ENCODE measurements at regions not wholly inside any gene's neighbourhood (a gene's known extent, or its start where the extent isn't known, plus 50 kb on each side); places are given as distances from the start of the nearest gene placed in this dataset.

DNA sequence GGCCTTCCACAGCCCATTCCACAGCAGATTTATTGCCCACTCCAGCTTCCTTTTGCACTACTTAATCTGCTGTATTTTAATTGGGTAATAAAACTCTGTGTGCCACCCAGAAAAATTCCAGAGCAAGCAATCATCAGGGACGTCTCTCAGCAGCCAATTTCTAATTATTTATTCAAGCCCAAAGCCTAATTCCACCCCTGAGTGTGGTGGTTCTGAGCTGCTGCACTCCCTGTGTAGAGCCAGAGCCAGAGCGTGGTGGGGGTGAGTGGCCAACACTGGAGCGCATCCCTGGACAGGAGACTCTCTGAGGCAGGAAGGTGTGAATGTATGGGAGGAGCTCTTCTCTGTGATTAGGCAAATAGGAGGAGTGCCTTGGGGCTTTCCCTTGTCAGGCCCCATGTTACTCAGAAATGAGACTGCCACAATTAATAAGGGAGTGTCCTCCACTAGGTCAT, 66.1 kb downstream of the CD24 start:
- no peak for TF ChIP-seq EZH2 (IDR thresholded peaks at IDR 0.05; ENCODE audit: low read length, missing control alignments)
- TF ChIP-seq, protein P1, sequence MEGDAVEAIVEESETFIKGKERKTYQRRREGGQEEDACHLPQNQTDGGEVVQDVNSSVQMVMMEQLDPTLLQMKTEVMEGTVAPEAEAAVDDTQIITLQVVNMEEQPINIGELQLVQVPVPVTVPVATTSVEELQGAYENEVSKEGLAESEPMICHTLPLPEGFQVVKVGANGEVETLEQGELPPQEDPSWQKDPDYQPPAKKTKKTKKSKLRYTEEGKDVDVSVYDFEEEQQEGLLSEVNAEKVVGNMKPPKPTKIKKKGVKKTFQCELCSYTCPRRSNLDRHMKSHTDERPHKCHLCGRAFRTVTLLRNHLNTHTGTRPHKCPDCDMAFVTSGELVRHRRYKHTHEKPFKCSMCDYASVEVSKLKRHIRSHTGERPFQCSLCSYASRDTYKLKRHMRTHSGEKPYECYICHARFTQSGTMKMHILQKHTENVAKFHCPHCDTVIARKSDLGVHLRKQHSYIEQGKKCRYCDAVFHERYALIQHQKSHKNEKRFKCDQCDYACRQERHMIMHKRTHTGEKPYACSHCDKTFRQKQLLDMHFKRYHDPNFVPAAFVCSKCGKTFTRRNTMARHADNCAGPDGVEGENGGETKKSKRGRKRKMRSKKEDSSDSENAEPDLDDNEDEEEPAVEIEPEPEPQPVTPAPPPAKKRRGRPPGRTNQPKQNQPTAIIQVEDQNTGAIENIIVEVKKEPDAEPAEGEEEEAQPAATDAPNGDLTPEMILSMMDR (conservative IDR thresholded peaks at IDR 0.05 in 1 of 2, IDR thresholded peaks at IDR 0.05 in 1 of 2; ENCODE audit: low read depth in 1 of 2, low read length in 2 of 2), result no peak
- Histone ChIP-seq H3K36me3 (ENCODE audit: control insufficient read depth, insufficient read depth, low read length) (no peaks in the 10 kb centered on the region), H3K4me2 (ENCODE audit: extremely low read depth, insufficient read depth, low read length) (no peak overlapping the region), H3K9ac (ENCODE audit: insufficient read depth, low read length) (no peak overlapping the region), H3K4me1 (ENCODE audit: control insufficient read depth, extremely low read depth, insufficient read depth, low read length) (no peaks in the 10 kb centered on the region), H3K4me3 (replicated peaks in 1 of 4; ENCODE audit: control extremely low read depth in 1 of 4, insufficient read depth in 1 of 4, low read depth in 3 of 4, low read length in 4 of 4) (no peak overlapping the region), H3K27me3 (ENCODE audit: control insufficient read depth, insufficient read depth, low read length) (no peaks in the 10 kb centered on the region), H3K79me2 (ENCODE audit: control insufficient read depth, insufficient read depth, low read length) (no peaks in the 10 kb centered on the region), H3K27ac (ENCODE audit: insufficient read depth, low read length) (no peak overlapping the region), H3K9me3 (ENCODE audit: control insufficient read depth, insufficient read depth, low read depth, low read length) (no peaks in the 10 kb centered on the region), H2AFZ (ENCODE audit: low read length) (no peak overlapping the region), H4K20me1 (ENCODE audit: control insufficient read depth, extremely low read depth, insufficient read depth, low read length) (no peaks in the 10 kb centered on the region)
- DNase-seq (ENCODE audit: low read depth in 2 of 2), result no peak

DNA sequence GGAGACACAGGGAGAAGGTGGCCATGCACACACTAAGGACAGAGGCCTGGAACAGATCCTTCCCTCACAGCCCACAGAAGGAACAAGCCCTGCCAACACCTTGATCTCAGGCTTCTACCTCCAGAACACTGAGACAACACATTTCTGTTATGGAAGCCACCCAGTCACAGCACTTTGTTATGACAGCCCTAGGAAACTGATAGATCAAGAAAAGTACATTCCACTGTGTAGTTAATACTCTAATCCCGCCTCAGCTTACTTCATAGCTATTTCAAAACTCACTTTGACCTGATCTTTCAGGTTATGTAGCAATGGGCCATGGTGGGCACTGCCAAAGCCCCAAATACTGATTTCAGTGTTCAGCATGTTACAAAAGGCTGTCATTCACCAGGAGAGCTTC, 66.8 kb downstream of the CD24 start:
- Histone ChIP-seq H3K4me1 (ENCODE audit: control insufficient read depth, extremely low read depth, insufficient read depth, low read length) (no peaks in the 10 kb centered on the region), H2AFZ (ENCODE audit: low read length) (no peak overlapping the region), H3K9me3 (ENCODE audit: control insufficient read depth, insufficient read depth, low read depth, low read length) (no peaks in the 10 kb centered on the region), H3K4me3 (replicated peaks in 1 of 4; ENCODE audit: control extremely low read depth in 1 of 4, insufficient read depth in 1 of 4, low read depth in 3 of 4, low read length in 4 of 4) (no peak overlapping the region), H3K79me2 (ENCODE audit: control insufficient read depth, insufficient read depth, low read length) (no peaks in the 10 kb centered on the region), H3K4me2 (ENCODE audit: extremely low read depth, insufficient read depth, low read length) (no peak overlapping the region), H3K27me3 (ENCODE audit: control insufficient read depth, insufficient read depth, low read length) (no peaks in the 10 kb centered on the region), H3K36me3 (ENCODE audit: control insufficient read depth, insufficient read depth, low read length) (no peaks in the 10 kb centered on the region), H3K9ac (ENCODE audit: insufficient read depth, low read length) (no peak overlapping the region), H3K27ac (ENCODE audit: insufficient read depth, low read length) (no peak overlapping the region), H4K20me1 (ENCODE audit: control insufficient read depth, extremely low read depth, insufficient read depth, low read length) (no peaks in the 10 kb centered on the region)
- TF ChIP-seq EZH2 (IDR thresholded peaks at IDR 0.05; ENCODE audit: low read length, missing control alignments), result no peak
- TF ChIP-seq, protein P1 (conservative IDR thresholded peaks at IDR 0.05 in 1 of 2, IDR thresholded peaks at IDR 0.05 in 1 of 2; ENCODE audit: low read depth in 1 of 2, low read length in 2 of 2), result no peak
- DNase-seq (ENCODE audit: low read depth in 2 of 2), result no peak

DNA sequence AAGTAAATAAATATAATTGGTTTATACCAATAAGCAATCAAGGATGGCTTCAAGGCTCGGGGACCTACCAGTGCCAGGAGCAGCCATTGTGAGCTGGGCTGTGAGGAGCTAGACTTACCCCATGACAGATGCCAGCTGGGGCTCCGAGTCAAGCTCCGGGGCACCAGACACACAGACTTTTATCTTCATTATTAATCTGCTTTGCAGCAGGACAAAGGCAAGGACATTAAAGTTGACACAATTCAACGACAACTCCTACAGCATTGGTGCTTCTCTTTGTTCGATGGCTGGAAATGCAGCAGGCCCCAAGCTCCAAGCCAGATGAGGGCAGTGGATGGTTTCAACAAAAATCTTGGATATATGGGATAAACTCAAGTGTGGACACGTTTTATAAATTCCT, 68.3 kb downstream of the CD24 start:
- H3K9ac ChIP-seq (ENCODE audit: insufficient read depth, low read length), result no peak overlapping the region
- H4K20me1 ChIP-seq (ENCODE audit: control insufficient read depth, extremely low read depth, insufficient read depth, low read length), result no peaks in the 10 kb centered on the region
- no peaks in the 10 kb centered on the region for H3K36me3 ChIP-seq (ENCODE audit: control insufficient read depth, insufficient read depth, low read length)
- no peak overlapping the region for H3K4me3 ChIP-seq (replicated peaks in 1 of 4; ENCODE audit: control extremely low read depth in 1 of 4, insufficient read depth in 1 of 4, low read depth in 3 of 4, low read length in 4 of 4)
- no peaks in the 10 kb centered on the region for H3K27me3 ChIP-seq (ENCODE audit: control insufficient read depth, insufficient read depth, low read length)
- H3K4me2 ChIP-seq (ENCODE audit: extremely low read depth, insufficient read depth, low read length), result no peak overlapping the region
- TF ChIP-seq, protein P1 (conservative IDR thresholded peaks at IDR 0.05 in 1 of 2, IDR thresholded peaks at IDR 0.05 in 1 of 2; ENCODE audit: low read depth in 1 of 2, low read length in 2 of 2), result no peak
- no peak for TF ChIP-seq EZH2 (IDR thresholded peaks at IDR 0.05; ENCODE audit: low read length, missing control alignments)
- H2AFZ ChIP-seq (ENCODE audit: low read length), result no peak overlapping the region
- H3K9me3 ChIP-seq (ENCODE audit: control insufficient read depth, insufficient read depth, low read depth, low read length), result no peaks in the 10 kb centered on the region
- no peak overlapping the region for H3K27ac ChIP-seq (ENCODE audit: insufficient read depth, low read length)
- H3K79me2 ChIP-seq (ENCODE audit: control insufficient read depth, insufficient read depth, low read length), result no peaks in the 10 kb centered on the region
- DNase-seq (ENCODE audit: low read depth in 2 of 2), result no peak
- no peaks in the 10 kb centered on the region for H3K4me1 ChIP-seq (ENCODE audit: control insufficient read depth, extremely low read depth, insufficient read depth, low read length)
